Fibroblast of lung (primary cell): ENCODE measurements at regions not wholly inside any gene's neighbourhood (a gene's known extent, or its start where the extent isn't known, plus 50 kb on each side); places are given as distances from the start of the nearest gene placed in this dataset.

Source experiments
- DNase-seq, 2 donors: peaks; one replicate each; pipeline versions ENCODE4 v3.0.0 to v3.0.0-alpha.2; 2010; ENCODE audit warnings: low read depth in 2 of 2
- H2AFZ ChIP-seq: 2 replicates; pipeline ENCODE4 v1.5.1; 2012; ENCODE audit warnings: low read length, control low read depth, inconsistent platforms
- H3K27ac ChIP-seq: 2 replicates; pipeline ENCODE4 v1.5.1; 2011; ENCODE audit warnings: low read length, control low read depth; ENCODE audit not compliant: insufficient read depth
- H3K27me3 ChIP-seq: 2 replicates; pipeline ENCODE4 v1.5.1; 2011; ENCODE audit warnings: mild to moderate bottlenecking, low read length; ENCODE audit not compliant: control insufficient read depth, insufficient read depth
- H3K36me3 ChIP-seq: 2 replicates; pipeline ENCODE4 v1.5.1; 2011; ENCODE audit warnings: low read length; ENCODE audit not compliant: control insufficient read depth, insufficient read depth
- H3K4me1 ChIP-seq: 2 replicates; pipeline ENCODE4 v1.5.1; 2011; ENCODE audit warnings: low read length; ENCODE audit not compliant: control insufficient read depth, insufficient read depth; ENCODE audit errors: extremely low read depth
- H3K4me2 ChIP-seq: 2 replicates; pipeline ENCODE4 v1.5.1; 2011; ENCODE audit warnings: low read length, control low read depth; ENCODE audit not compliant: insufficient read depth; ENCODE audit errors: extremely low read depth
- H3K4me3 ChIP-seq, 4 experiments: fragments of 200-600 bp in 1 of 4; sonication (generic) in 1 of 4; replicated peaks in 1 of 4; 2 replicates each; pipeline ENCODE4 v1.5.1; 2011 to 2016; ENCODE audit warnings: low read length in 4 of 4, low read depth in 3 of 4, mild to moderate bottlenecking in 3 of 4, control low read depth in 2 of 4, inconsistent platforms in 1 of 4, mixed read lengths in 1 of 4; ENCODE audit not compliant: insufficient read depth in 1 of 4; ENCODE audit errors: control extremely low read depth in 1 of 4
- H3K79me2 ChIP-seq: 2 replicates; pipeline ENCODE4 v1.5.1; 2012; ENCODE audit warnings: mild to moderate bottlenecking, low read length, inconsistent platforms; ENCODE audit not compliant: control insufficient read depth, insufficient read depth
- H3K9ac ChIP-seq: 2 replicates; pipeline ENCODE4 v1.5.1; 2011; ENCODE audit warnings: mild to moderate bottlenecking, low read length, control low read depth; ENCODE audit not compliant: insufficient read depth
- H3K9me3 ChIP-seq: 2 replicates; pipeline ENCODE4 v1.5.1; 2012; ENCODE audit warnings: low read depth, low read length; ENCODE audit not compliant: control insufficient read depth, insufficient read depth
- H4K20me1 ChIP-seq: 2 replicates; pipeline ENCODE4 v1.5.1; 2011; ENCODE audit warnings: low read length; ENCODE audit not compliant: control insufficient read depth, insufficient read depth; ENCODE audit errors: extremely low read depth
- CTCF ChIP-seq, 2 donors: IDR thresholded peaks in 1 of 2; conservative IDR thresholded peaks in 1 of 2; 1 replicate in 1 of 2; 2 replicates in 1 of 2; pipeline ENCODE4 v1.5.1; 2011 to 2012; ENCODE audit warnings: low read length in 2 of 2, control low read depth in 1 of 2, inconsistent platforms in 1 of 2, low read depth in 1 of 2, mild to moderate bottlenecking in 1 of 2
- EZH2 ChIP-seq: IDR thresholded peaks from 2 replicates; pipeline ENCODE4 v1.5.1; 2012; ENCODE audit warnings: low read length, control low read depth, mild to moderate bottlenecking; ENCODE audit errors: missing control alignments

DNA sequence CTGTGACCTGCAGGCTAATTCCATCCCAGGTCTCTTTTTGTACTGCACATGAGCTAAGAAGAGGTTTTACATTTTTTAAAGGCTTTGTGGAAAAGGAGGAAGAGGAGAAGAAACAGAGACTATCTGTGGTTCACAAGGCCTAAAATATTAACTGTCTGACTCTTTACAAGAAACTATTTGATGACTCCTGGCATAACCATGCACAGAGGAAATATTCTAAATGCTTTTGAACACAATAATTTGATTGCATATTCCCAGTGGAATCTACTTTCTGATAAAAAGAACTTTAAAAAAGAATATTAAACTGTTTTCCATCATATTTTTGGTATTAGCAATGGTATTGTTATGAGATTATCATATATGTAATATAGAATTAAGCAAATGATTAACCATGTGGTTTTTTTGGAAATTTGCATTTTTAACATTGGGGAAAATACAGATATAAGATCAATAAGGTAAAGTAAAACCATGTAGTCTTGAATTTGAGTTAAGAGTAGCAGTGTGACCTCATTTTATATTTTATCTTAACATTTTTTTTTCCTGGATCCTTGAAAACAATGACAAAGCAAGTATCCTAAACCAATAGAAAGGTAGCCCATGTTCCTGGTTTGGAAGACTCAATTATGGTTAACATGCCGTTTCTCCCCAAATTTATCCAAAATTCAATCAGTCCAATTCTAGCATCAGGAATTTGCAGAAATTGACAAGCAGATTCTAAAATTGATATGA, 251.0 kb downstream of the UQCRFS1 start:
- DNase-seq: peak; percentile 14 to 24

DNA sequence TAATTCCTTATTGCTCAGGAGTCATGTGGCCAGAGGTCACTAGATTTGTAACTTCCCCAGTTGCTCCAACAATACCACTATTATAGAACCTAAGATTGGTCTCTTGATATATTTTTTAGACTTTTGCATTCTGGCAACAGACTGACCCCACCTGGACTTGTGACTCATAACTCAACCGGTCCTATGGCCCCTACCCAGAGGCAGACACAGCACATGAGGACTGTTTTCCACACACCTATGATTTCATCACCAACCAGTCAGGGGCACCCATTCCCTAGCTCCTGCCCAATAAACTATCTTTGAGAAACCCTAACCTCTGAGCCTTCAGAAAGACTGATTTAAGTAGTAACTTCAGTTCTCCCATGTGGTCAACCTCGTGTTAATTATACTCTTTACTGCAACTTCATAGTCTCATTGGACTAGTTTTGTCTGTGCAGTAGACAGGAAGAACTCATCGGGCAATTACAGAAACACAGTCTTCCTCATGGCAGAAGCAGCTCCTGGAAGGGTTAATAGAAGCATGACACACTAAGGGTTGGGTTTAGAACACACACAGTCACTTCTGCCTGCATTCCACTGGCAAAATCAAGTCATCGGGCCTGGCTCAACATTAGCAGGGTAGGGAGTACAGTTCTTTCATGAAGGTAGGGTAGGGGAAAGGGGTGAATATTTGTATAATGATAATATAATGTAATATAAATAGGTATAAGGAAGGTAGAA, 251.8 kb downstream of the UQCRFS1 start:
- Histone ChIP-seq H3K4me2 (peak overlapping the region; percentile 41), H2AFZ (no peak overlapping the region), H4K20me1 (no peaks in the 10 kb centered on the region), H3K79me2 (no peaks in the 10 kb centered on the region), H3K9me3 (no peaks in the 10 kb centered on the region), H3K4me1 (peaks cover 16% of the 10 kb centered on the region), H3K36me3 (no peaks in the 10 kb centered on the region), H3K4me3 (no peak overlapping the region), H3K27me3 (no peaks in the 10 kb centered on the region), H3K27ac (peak overlapping the region; percentile 86), H3K9ac (no peak overlapping the region)
- TF ChIP-seq CTCF (conservative IDR thresholded peaks at IDR 0.05 in 1 of 2, IDR thresholded peaks at IDR 0.05 in 1 of 2; ENCODE audit: low read depth in 1 of 2, low read length in 2 of 2) (no peak), EZH2 (no peak)
- peak; percentile 6 to 9 for DNase-seq

More for the DNA sequence above, 251.0 kb downstream of the UQCRFS1 start:
- Histone ChIP-seq H2AFZ (no peak overlapping the region), H4K20me1 (no peaks in the 10 kb centered on the region), H3K27ac (peak overlapping the region; percentile 86), H3K4me1 (peaks cover 16% of the 10 kb centered on the region), H3K36me3 (no peaks in the 10 kb centered on the region), H3K4me3 (no peak overlapping the region), H3K27me3 (no peaks in the 10 kb centered on the region), H3K9me3 (no peaks in the 10 kb centered on the region), H3K4me2 (peak overlapping the region; percentile 52), H3K9ac (peak overlapping the region; percentile 27), H3K79me2 (no peaks in the 10 kb centered on the region)
- TF ChIP-seq EZH2 (no peak), CTCF (conservative IDR thresholded peaks at IDR 0.05 in 1 of 2, IDR thresholded peaks at IDR 0.05 in 1 of 2; ENCODE audit: low read depth in 1 of 2, low read length in 2 of 2) (no peak)

DNA sequence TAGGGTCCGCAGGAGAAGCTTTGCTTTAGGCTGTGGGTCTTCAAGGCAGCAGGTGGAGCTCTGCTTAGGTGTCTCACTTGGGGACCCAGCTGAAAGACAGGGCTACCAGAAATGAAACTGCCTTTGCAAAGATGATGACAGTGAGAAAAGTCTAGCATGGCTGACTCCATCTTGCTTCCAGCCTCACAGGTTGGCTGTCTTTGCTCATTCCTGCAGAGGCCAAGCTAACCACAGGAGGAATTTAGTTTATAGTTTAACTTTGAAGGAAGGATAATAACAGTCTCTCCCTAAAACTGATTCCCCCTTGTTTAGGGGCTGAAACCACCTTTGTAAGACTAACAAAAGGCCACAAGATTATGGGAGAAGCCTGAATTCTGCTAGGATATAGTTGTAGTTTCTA, 252.4 kb downstream of the UQCRFS1 start:
- TF ChIP-seq EZH2 (no peak), CTCF (conservative IDR thresholded peaks at IDR 0.05 in 1 of 2, IDR thresholded peaks at IDR 0.05 in 1 of 2; ENCODE audit: low read depth in 1 of 2, low read length in 2 of 2) (no peak)
- Histone ChIP-seq H3K4me2 (no peak overlapping the region), H4K20me1 (no peaks in the 10 kb centered on the region), H3K9me3 (no peaks in the 10 kb centered on the region), H3K9ac (no peak overlapping the region), H3K36me3 (no peaks in the 10 kb centered on the region), H3K4me3 (no peak overlapping the region), H3K79me2 (no peaks in the 10 kb centered on the region), H3K27ac (peak overlapping the region; percentile 86), H3K27me3 (no peaks in the 10 kb centered on the region), H2AFZ (no peak overlapping the region), H3K4me1 (peaks cover 16% of the 10 kb centered on the region)
- DNase-seq: no peak
